Neural progenitor cell (in vitro differentiated cells): ENCODE measurements at regions not wholly inside any gene's neighbourhood (a gene's known extent, or its start where the extent isn't known, plus 50 kb on each side); places are given as distances from the start of the nearest gene placed in this dataset.

Experiments
- EZH2 ChIP-seq: fragments of 200-600 bp; sonication (generic); IDR thresholded peaks from 2 replicates; pipeline ENCODE4 v1.6.1; 2017; ENCODE audit warnings: antibody characterized with exemption, mild to moderate bottlenecking, moderate library complexity
- EZH2phosphoT487 ChIP-seq: fragments of 200-600 bp; sonication (generic); IDR thresholded peaks from 2 replicates; pipeline ENCODE4 v1.6.1; 2017; ENCODE audit warnings: antibody characterized with exemption
- TF ChIP-seq, protein P1 (sequence below): fragments of 200-600 bp; sonication (generic); IDR thresholded peaks from 2 replicates; pipeline ENCODE4 v1.5.1; 2017; ENCODE audit warnings: antibody characterized with exemption, mild to moderate bottlenecking

- TF ChIP-seq EZH2: no peak
- TF ChIP-seq, protein P1, sequence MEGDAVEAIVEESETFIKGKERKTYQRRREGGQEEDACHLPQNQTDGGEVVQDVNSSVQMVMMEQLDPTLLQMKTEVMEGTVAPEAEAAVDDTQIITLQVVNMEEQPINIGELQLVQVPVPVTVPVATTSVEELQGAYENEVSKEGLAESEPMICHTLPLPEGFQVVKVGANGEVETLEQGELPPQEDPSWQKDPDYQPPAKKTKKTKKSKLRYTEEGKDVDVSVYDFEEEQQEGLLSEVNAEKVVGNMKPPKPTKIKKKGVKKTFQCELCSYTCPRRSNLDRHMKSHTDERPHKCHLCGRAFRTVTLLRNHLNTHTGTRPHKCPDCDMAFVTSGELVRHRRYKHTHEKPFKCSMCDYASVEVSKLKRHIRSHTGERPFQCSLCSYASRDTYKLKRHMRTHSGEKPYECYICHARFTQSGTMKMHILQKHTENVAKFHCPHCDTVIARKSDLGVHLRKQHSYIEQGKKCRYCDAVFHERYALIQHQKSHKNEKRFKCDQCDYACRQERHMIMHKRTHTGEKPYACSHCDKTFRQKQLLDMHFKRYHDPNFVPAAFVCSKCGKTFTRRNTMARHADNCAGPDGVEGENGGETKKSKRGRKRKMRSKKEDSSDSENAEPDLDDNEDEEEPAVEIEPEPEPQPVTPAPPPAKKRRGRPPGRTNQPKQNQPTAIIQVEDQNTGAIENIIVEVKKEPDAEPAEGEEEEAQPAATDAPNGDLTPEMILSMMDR: no peak
- no peak for TF ChIP-seq EZH2phosphoT487
Measured at GRCh38 chr2:138298900-138299299, 202.7 kb upstream of the SPOPL start.
